Renal cortical epithelial cell (primary cell): ENCODE measurements at regions not wholly inside any gene's neighbourhood (a gene's known extent, or its start where the extent isn't known, plus 50 kb on each side); places are given as distances from the start of the nearest gene placed in this dataset.
"Not testable (repeated sequence)": the region's sequence is repeated elsewhere in the genome, so short reads cannot be mapped to it uniquely, and the experiment has no call there.

Experiments used
- DNase-seq: peaks from one replicate; pipeline ENCODE4 v3.0.0-alpha.2; 2011; ENCODE audit warnings: low read depth

DNA sequence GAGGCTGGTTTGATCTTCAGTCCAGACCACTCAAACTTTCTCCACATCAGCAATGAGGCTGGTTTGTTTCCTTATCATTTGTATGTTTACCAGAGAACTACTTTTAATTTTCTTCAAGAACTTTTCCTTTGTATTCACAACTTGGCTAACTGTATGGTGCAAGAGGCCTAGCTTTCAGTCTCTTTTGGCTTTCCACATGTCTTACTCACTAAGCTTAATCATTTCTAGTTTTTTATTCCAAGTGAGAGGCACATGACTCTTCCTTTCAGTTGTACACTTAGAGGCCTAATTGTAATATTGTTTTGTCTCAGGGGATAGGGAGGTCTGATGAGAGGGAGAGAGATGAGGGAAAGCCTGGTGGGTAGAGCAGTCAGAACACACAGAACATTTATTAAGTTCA is 554.0 kb upstream of the ARRDC3 start:
- peak; percentile 77 for DNase-seq

DNA sequence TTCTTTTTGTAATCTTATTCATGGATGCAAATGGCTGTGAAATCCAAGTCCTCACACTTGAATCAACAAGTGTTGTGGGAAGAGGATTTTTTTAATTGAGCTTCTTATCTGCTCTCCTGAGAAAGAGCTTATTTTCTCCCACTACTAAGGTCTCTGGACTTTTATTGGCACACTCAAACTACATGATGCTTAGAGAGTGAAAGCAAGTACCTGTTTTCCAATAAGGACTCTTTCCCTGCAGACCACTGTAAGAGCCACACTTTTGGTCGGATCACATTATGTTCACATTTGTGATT is 546.4 kb upstream of the ARRDC3 start:
- no peak for DNase-seq

DNA sequence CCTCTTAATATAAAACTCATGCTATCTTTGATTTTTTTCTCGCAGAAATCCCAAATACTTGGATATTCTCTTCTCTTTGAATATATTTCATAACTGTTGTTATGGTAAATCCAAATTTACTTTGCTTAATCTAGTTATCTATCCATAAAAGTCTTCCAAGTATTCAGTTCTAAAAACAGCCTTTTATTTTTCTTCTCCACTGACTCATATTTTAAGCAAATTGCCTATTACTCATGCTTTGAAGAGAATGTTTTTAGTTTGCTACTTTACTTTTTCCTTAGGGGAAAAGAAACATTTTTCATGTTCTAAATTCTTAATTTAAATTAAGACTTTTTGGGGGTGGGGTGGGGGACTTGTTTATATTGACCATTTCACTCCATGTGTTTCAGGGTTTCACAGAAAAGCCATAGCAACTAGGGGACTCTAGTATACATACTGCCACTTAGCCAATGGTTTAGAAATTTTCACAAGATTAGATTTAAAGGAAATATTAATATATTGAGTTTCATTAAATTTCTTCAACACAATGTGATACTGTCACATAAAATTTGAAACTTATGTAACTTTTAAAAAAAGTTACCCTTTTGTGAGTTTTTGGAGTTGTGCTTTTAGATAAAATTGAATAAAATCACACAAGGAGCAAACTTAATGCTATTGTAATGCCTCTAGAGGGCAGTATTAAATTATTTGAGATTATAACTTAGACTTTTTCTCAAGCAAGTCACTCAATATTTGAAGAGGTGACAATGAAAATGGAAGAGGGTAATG is 545.8 kb upstream of the ARRDC3 start:
- DNase-seq, result peak; percentile 70

DNA sequence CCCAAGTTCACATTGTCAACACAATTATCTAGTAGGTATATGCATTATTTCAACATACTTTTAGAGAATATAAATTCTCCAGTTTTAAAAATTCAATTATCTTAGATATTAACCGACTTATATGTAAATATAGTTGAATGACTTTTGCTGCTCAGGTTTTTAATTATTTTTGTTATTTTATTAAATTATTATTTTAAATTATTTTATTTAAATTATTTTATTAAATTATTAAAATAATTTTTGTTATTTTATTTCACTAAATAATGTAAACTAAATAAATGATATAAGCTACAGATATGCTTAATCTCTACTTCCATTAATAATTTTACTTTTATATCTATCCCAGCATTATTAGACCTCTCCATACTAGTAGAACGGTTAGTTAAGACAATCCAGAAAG is 544.3 kb upstream of the ARRDC3 start:
- DNase-seq, result no peak

DNA sequence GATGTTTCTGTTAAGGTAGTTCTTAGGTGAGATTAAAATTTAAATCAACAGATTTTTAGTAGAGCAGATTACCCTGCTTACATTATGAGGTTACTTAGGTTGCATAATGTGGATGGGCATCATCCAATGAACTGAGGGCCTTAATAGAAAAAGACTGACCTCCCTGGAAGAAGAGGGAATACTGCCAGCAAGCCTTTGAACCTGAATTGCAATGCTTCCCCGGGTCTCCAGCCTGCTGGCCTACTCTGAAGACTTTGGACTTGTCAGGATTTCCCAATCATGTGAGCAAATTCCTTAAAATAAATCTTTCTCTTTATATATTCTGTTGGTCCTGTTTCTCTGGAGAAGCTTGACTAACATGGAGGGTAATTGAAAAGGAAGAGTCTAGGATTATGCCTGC is 542.1 kb upstream of the ARRDC3 start:
- DNase-seq, result peak; percentile 62

DNA sequence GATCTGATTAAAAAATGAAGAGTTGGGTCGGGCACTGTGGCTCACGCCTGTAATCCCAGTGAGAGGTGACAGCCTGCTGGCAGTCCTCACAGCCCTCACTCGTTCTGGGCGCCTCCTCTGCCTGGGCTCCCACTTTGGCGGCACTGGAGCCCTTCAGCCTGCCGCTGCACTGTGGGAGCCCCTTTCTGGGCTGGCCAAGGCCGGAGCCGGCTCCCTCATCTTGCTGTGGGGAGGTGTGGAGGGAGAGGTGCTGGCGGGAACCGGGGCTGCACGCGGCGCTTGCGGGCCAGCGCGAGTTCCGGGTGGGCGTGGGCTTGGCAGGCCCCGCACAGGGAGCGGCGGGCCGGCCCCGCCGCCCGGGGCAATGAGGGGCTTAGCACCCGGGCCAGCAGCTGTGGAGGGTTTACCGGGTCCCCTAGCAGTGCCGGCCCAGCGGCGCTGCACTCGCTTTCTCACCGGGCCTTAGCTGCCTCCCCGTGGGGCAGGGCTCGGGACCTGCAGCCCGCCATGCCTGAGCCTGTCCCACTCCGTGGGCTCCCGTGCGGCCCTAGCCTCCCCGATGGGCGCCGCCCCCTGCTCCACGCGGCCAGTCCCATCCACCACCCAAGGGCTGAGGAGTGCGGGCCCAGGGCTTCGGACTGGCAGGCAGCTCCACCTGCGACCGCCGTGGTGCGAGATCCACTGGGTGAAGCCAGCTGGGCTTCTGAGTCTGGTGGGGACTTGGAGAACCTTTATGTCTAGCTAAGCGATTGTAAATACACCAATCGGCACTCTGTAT is 534.1 kb upstream of the ARRDC3 start:
- DNase-seq, result not testable (repeated sequence)

DNA sequence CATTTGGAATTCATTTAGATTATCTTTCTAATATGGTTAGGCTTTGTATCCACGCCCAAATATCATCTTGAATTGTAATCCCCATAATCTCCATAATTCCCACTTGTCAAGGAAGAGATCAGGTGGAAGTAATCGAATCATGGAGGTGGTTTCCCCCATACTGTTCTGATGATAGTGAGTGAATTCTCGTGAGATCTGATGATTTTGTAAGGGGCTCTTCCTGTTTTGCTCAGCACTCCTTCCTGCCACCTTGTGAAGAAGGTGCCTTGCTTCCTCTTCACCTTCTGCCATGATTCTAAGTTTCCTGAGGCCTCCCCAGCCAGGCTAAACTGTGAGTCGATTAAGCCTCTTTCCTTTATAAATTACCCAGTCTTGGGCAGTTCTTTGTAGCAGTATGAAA is 527.5 kb upstream of the ARRDC3 start:
- no peak for DNase-seq

DNA sequence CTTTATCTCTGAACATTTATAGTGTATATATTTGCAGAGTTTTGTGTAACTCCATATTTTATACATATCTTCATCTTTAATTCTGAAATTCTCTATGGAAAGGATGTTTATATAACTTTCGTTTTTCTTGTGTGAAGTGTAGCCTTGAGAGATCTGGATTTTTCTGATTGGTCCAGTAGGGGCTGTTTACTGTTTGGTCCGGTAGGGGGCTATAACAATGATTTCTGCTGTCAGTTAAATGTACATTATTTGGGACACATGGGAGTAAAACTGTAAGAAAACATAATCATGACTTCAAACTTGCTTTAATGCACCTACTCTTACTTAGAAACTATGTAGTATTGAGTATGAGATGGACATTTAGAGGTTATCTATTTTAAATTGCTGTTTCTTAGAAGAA is 527.1 kb upstream of the ARRDC3 start:
- no peak for DNase-seq

DNA sequence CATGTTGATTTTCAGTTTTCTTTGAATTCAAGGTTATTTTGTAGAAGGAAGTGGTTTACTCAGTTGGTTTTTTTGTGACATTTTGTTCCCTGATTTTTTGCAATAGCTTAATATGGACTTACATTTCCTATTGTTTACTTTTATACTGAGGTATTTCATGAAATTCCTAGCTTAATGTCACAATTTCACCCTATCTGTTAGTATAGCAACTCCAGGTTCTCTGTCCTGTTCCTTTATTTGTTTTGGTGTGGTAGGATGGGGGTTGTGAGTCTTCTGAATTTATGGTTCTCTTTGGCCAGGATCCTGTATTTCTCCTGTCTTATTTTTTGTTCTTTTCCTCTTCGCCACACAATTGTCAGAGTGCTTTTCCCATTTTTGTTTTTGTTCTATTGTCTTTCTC is 523.4 kb upstream of the ARRDC3 start:
- peak; percentile 11 for DNase-seq

DNA sequence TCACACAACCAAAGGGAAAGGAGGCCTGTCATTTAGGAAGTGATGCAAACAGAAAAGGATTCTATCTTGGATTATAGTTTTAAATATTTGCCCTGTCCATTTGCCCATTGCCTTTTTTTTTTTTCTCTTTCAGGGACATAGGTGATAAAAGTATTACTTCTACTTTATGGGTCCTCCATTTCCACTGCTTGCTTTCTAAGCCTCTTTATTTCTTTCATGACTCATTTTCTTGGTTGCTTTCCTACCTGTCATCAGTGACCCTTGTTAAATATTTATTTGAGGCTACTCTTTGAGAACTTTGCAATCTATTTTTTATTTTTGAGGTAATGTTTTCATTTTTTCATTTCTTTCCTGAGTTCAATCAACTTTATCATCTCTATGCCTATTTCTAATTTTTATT is 522.9 kb upstream of the ARRDC3 start:
- peak; percentile 35 for DNase-seq

DNA sequence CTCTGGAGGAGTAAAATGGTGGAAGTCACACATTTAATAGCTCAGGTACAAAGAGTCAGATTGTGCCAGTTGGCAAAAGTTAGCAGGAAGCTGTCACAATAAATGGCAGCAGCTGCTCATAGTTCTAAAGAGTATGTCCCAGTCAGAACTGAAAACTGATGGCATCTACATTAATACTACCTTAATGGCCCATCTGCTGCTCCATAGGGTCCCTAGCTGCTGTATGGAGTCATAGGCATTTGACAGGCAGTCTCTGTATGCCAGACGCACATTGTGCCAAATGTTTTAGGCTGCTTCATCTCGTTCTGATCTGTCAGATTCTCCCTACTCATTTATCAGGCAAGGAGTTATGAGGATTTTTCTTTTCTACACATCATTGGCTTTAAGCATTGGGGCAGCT is 515.8 kb upstream of the ARRDC3 start:
- DNase-seq, result no peak

DNA sequence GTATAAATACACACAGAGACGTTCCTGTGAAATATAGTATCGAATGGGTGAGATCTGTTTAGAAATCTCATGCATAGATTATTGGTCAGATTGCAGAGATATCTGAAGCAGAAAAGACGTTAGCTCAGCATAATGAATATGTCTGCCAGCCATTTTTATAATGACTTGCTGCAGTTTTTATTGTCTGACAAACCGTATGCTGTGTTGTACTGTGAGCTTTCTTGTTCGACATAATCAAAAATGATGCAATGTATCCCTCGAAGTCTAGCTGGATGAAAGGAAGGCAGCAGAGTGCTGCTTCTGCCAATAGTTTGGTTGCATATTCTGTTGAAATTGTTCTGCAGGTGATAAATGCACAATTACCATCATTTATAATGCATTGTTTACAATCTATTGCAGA is 514.9 kb upstream of the ARRDC3 start:
- no peak for DNase-seq

DNA sequence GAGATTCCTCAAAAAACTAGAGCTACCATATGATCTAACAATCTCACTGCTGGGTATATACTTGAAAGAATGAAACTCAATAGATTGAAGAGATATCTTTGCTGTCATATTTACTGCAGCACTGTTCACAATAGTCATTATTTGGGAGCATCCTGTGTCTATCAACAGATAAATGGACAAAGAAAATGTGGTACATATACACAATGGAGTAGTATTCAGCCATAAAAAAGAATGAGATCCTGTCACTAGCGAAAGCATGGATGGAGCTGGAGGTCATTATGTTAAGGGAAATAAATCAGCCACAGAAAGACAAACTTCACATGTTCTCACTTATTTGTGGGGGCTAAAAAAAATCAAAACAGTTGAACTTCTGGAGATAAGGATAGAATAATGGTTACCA is 505.7 kb upstream of the ARRDC3 start:
- DNase-seq, result no peak

DNA sequence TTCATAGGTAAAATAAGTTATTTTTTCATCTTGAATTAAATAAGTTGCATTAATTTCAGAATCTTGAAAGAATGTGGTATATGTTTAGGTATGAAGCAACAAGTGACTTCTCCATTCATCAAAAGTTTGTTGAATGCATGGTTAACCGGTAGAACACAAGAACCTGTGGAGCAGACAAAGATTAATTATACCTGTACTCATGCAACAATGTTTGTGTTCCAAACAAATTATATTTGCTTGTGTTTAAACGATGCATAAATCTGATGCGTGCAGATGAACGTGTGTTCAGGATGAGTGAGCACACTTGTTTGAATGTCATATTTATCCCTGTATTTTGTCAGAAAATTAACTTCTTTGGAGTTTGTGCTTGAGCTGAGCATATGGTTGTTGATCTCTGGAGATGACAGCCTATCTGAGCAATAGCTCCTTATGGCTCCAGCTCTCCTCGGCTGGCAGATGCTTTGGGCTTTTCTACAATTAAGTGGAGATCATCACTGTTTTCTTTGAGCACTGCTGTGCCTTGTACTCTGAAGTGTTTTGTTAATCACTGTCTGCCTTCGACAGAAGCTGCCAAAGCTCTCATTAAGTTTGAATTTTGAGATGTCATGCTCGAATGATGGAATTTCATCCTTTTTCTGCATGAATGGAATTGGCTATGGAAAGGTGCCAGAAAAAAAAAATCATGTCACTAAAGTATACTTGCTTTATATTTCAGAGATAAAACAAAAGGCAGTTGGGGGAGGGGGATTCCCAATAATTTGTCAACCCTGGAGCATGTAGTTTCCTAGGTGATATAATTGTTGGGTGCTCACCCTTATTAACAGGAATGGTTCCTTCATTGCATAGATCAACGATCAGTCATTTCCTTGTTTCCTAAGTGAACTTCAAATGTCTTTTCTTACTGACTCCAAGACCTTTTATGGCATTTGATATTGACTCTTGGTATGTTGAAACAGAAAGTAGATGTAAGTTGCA is 502.5 kb upstream of the ARRDC3 start:
- peak; percentile 73 for DNase-seq

DNA sequence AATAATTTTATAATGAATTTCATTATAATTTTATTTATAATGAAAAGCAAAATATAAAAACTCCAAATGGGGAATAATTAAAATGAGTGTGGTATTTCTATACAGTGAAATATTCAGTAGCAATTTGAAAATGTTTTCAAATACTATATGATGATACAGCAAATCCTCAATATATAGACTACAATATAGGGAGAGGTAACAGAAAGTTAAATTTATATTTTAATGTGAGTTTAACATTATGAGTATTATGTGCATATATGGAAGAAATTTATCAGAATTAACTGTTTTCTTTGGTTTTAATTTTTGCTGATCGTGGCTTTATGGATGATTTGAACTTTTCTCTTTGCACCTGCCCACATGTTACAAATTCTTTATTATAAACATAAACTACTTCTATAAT is 500.9 kb upstream of the ARRDC3 start:
- no peak for DNase-seq

DNA sequence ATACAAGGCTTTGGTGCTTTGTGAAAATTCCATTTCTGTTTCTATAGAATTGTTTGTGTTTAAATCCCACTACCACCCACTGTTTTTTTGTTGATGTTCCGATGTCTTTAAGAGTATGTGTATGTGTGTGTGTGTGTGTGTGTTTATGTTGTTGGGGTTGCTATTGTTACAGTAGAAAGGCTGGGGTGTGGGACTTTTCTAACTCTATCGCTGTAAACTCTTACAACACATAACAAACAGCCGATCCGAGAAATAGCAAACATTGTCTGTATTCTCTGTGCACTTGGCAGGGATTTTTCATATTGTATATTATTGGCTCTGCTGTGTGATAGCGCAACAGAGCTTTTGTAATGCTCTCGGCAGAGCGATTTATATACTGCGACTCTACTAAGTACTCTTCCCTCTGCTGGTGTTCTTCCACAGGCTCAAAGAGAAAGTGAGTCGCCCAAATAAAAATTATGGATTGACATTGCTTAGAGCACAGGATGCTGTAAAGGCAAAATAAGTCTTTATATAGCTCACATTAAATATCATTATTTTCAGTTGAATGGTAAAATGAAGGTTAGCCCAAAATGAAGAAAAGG is 492.2 kb upstream of the ARRDC3 start:
- DNase-seq, result no peak

DNA sequence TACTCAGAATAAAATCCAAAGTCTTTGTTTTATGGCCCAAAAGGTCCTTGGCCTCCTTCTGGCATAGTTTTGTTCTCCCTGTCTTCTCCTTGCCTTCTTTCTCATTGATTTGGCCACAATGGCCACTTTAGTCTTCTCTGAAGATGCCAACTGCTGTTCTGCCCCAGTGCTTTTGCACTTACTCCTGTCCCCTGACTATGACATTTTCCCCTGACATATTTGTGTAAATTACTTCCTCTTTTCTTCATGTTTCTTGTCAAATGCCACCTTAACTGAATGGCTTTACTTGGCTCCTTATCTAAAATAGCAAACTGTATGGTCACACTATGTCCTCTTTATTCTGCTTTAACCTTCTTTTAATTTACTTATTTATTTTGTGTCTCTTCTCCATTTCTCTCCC is 484.7 kb upstream of the ARRDC3 start:
- no peak for DNase-seq

DNA sequence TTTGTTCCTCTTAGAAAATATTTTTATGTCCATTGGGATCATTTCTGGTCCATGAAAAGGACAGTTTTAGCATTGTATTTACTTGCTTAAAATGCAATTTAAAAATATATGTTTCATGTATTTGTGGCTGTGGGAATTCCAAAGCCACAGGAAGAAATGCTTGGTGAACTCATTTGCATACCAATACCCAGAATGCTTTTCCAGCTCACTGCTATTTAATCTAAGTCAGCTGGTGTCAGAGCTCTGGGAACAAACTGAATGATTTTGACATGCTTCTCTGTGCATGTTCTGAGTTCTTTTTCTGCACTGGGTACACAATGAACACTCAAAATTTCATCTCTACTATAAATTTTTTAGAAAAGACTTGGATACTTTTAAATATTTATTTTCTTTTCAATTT is 482.8 kb upstream of the ARRDC3 start:
- no peak for DNase-seq

DNA sequence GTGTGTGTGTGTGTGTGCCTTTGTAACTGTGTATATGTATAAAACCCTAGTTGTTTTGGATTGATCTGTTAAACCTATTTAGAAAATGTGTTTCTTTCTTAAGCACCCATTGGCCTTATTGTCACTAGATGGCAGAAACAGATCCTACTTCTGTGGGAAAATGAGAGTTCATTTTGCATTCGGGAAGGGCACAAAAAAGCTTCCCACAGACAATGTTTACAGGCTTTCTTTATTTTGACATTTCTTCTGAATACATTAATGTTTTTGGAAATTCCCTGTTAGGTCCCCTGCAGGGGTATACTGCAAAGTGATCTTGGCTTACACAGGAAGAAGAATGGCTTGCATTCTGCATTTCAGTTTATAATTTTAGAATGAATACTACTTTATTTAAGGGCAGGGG is 481.8 kb upstream of the ARRDC3 start:
- no peak for DNase-seq

DNA sequence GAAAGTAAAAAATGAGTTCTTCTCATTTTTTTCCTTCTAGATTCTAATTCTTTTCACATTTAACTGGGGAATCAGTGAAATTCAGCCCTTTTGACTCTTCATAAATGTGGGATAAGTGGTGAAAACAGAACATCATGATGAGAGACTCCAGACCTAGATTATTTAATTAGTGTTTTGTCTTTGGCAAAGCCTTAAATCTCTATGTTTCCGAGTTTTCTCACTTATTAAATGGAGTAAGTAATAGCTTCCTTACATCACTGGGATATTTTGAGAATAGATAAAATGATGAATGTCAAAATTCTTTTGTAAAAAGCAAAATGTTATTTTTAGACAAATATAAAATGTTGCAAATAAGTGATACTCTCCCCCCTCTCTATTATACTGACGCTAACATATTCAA is 468.6 kb upstream of the ARRDC3 start:
- no peak for DNase-seq

DNA sequence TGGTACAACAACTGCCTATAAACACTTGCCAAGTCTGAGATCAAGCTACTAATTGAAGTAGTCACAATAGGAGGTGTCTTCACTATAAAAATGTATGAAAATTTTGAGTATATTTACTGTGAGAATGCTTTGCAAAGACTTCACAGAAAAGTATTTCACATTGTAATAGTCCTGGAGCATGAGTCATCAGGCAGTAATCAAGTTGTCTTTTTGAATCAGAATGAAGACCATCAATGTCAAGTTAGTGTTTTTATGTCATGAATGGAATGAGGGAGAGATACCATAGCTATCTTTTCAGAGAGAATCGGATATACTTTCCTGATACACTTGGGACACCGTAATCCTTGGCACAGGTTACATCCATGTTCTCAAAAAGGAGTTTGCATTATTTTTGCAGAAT is 466.9 kb upstream of the ARRDC3 start:
- DNase-seq, result peak; percentile 17

DNA sequence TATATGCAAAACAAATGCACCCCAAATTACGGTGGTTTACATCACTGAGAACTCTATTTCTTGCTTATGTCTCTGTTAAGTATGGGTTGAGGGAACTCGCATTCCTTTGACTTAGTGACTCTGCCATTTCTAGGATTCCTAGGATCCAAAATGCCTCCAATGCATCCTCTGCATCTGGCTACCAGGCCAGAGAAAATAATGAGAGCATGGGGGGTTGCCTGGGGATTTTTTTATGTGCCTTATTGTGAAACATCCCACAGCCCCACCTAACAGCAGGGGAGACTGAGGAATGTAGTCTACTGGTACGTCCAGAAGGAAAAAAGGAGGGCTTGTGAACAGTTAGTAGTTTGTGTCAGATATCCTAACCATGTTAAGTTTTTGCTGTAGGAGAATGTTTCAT is 466.0 kb upstream of the ARRDC3 start:
- DNase-seq, result no peak
